ENCODE measurements at regions not wholly inside any gene's neighbourhood (a gene's known extent, or its start where the extent isn't known, plus 50 kb on each side); places are given as distances from the start of the nearest gene placed in this dataset.
"Not testable (repeated sequence)": the region's sequence is repeated elsewhere in the genome, so short reads cannot be mapped to it uniquely, and the experiment has no call there.

- DNase-seq, result not testable (repeated sequence)
Measured at GRCh38 chr9:32894485-32894884, 106.9 kb downstream of the APTX start.

- DNase-seq, result no peak
Measured at GRCh38 chr9:32899181-32899580, 102.2 kb downstream of the APTX start.

GRCh38 chr9:32899761-32900160 lies 101.7 kb downstream of the APTX start:
- no peak for DNase-seq

GRCh38 chr9:32906213-32906612 lies 95.2 kb downstream of the APTX start:
- DNase-seq, result no peak

GRCh38 chr9:32915802-32916201 lies 85.6 kb downstream of the APTX start:
- DNase-seq, result no peak

GRCh38 chr9:32918628-32919027 lies 82.8 kb downstream of the APTX start:
- no peak for DNase-seq

Data from NCI-H2081 (cell line).